Testis (tissue), 2 donors: ENCODE measurements at regions not wholly inside any gene's neighbourhood (a gene's known extent, or its start where the extent isn't known, plus 50 kb on each side); places are given as distances from the start of the nearest gene placed in this dataset.

Experiments
- DNase-seq: peaks from one replicate; pipeline ENCODE4 v3.0.0-alpha.2; 2019
- H3K27ac ChIP-seq, 2 donors: fragments of 200-600 bp; sonication (generic); one replicate each; pipeline ENCODE4 v1.5.1; 2019
- H3K27me3 ChIP-seq: fragments of 200-600 bp; sonication (generic); one replicate; pipeline ENCODE4 v1.5.1; 2019
- H3K36me3 ChIP-seq: fragments of 200-600 bp; sonication (generic); one replicate; pipeline ENCODE4 v1.5.1; 2017; ENCODE audit warnings: low read depth; ENCODE audit errors: missing control alignments
- H3K4me1 ChIP-seq: fragments of 200-600 bp; sonication (generic); one replicate; pipeline ENCODE4 v1.5.1; 2019
- H3K4me3 ChIP-seq, 2 donors: fragments of 200-600 bp; sonication (generic); one replicate each; pipeline ENCODE4 v1.5.1; 2017 to 2019
- H3K9me3 ChIP-seq: fragments of 200-600 bp; sonication (generic); one replicate; pipeline ENCODE4 v1.5.1; 2017
- POLR2A ChIP-seq: fragments of 450-650 bp; IDR thresholded peaks from one replicate; pipeline ENCODE4 v1.6.1; 2017; ENCODE audit warnings: antibody characterized with exemption, mild to moderate bottlenecking, moderate library complexity
- WGBS, 2 donors: methylation state at CpG; one replicate each; pipeline ENCODE4 v1.1.5; 2018; 5-methylcytosine and 5-hydroxymethylcytosine counted together
- intact Hi-C: fragments of 100-400 bp; cut with DNase I; formaldehyde crosslinking; loops from one replicate; pipeline ENCODE4 v1.15.1; 2023; ENCODE audit warnings: low total_unique reads
- TF ChIP-seq, protein P1 (sequence below), 3 experiments: fragments of 450-650 bp in 2 of 3; fragments of 200-600 bp in 1 of 3; sonication (generic) in 1 of 3; IDR thresholded peaks; one replicate each; pipeline ENCODE4 v1.5.1; 2016 to 2019; ENCODE audit warnings: antibody characterized with exemption in 3 of 3, mild to moderate bottlenecking in 2 of 3, moderate library complexity in 1 of 3

DNA sequence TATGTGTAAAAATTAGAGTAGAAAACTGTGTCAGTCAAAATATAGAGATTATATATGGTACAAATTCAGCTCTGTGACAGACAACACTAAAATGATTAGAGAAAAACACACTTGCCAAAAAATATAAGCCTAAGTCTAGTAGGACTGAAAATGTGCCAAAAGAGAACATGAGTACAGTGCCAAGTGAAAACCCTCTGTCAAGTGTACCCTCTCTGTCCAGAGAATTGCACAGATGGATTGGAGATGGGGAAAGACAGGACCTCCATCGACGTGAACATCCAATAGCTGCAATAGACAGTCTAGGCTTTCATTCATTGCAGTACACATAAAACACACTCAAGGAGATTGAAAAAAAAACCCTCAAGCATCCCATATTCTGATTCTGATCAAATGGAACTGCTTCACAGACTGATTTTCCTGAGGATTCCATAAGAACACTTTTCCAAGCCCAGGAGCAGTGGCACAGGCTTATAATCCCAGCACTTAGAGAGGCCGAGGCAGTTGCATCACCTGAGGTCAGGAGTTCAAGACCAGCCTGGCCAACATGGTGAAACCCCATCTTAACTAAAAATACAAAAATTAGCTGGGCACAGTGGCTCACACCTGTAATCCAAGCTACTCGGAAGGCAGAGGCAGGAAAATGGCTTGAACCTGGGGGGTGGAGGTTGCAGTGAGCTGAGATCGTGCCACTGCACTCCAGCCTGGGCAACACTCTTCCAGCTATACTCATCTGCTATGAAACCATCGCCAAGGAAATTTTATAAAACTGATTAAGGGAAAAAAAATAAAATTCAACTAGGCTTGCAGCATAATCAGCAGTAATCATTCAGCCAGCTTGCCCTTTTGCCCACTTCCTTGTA is 110.0 kb upstream of the TRIM24 start:
- Histone ChIP-seq H3K27ac (no peak overlapping the region), H3K4me3 (no peak overlapping the region), H3K36me3 (no peaks in the 10 kb centered on the region), H3K9me3 (no peaks in the 10 kb centered on the region), H3K27me3 (no peaks in the 10 kb centered on the region), H3K4me1 (no peaks in the 10 kb centered on the region)
- TF ChIP-seq, protein P1, sequence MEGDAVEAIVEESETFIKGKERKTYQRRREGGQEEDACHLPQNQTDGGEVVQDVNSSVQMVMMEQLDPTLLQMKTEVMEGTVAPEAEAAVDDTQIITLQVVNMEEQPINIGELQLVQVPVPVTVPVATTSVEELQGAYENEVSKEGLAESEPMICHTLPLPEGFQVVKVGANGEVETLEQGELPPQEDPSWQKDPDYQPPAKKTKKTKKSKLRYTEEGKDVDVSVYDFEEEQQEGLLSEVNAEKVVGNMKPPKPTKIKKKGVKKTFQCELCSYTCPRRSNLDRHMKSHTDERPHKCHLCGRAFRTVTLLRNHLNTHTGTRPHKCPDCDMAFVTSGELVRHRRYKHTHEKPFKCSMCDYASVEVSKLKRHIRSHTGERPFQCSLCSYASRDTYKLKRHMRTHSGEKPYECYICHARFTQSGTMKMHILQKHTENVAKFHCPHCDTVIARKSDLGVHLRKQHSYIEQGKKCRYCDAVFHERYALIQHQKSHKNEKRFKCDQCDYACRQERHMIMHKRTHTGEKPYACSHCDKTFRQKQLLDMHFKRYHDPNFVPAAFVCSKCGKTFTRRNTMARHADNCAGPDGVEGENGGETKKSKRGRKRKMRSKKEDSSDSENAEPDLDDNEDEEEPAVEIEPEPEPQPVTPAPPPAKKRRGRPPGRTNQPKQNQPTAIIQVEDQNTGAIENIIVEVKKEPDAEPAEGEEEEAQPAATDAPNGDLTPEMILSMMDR (IDR thresholded peaks at IDR 0.05): no peak
- no peak for TF ChIP-seq POLR2A
- no peak for DNase-seq
- intact Hi-C loops: no loop called here
- 82 to 95% methylated on average over 6 of the region's 6 CpGs for WGBS, 2 donors

DNA sequence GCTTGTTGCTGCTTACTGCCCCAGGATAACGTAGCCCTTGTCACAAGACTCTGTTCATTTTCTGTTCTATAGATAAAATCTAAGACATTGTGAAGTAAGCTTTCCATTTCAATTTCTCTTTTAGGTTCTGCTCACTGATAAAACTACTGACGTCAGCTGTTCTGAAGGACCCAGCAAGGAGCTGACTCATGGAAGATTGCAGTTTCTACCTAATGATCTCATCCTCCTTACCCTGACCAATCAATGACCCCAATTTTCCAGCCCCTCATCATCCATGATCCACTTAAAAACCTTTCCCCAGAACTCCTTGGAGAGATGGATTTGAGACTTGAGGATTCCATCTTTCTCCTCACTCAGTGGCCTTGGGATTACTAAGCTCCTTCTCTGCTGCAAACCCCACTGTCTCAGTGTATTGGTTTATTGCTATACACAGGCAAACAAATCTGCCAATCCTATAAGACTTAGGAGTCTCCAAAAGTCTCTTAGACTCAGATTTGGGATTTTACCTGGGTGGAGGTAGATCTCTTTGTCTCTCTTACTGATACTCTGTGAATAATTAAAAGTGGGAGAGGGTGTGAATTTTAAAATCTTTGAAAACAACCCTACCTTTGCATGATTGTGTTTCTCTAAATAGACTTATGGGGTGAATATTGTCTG is 109.2 kb upstream of the TRIM24 start:
- 64 to 72% methylated on average over 2 of the region's 2 CpGs for WGBS, 2 donors
- no peak overlapping the region for H3K27ac ChIP-seq
- no peak for DNase-seq
- H3K4me1 ChIP-seq: no peaks in the 10 kb centered on the region
- TF ChIP-seq, protein P1 (IDR thresholded peaks at IDR 0.05): no peak
- TF ChIP-seq POLR2A: no peak
- H3K27me3 ChIP-seq: no peaks in the 10 kb centered on the region
- no peaks in the 10 kb centered on the region for H3K9me3 ChIP-seq
- no peaks in the 10 kb centered on the region for H3K36me3 ChIP-seq
- no peak overlapping the region for H3K4me3 ChIP-seq
- intact Hi-C loops: no loop called here

DNA sequence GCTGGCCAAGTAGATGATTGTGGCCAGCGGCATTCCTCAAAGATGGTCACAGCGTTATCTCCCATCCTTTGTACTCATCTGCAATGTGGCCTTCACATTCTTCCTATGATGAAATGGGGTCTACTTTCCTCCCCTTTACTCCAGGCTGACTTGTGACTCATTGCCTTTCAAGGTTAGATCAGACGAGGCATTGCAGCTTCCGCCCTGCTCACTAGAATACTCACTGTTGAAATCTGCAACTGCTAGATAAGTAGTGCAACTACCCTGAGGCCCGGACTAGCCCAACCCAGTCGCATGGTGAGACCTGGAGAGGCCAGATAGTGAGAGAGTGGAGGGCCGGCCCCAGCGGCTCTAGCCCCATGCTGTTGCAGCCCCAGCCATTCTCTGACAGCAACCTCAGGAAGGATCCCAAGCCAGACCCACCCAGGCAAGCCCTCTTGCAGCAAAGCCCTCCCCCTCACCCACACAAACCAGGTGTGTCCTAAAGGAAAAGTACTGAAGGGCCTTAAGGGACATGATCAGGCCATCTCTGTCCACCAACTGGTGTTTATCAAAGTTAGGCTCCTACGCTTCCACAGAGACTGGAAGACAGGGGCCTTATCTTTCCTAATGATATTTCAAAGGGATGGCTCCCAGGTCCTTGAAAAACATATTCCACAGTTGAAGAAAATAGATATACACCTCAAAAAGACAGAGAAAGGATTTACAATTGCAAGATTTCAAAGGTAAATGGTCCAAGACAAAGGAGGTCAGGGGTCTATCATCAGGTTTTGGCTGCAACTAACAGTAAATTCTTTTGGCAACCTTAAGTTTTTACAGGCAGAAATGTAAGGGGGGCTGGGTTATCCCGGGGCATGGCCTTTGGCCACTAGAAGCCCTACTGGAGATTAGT is 107.2 kb upstream of the TRIM24 start:
- no peak overlapping the region for H3K4me3 ChIP-seq
- no peaks in the 10 kb centered on the region for H3K4me1 ChIP-seq
- H3K27ac ChIP-seq: no peak overlapping the region
- no peaks in the 10 kb centered on the region for H3K36me3 ChIP-seq
- H3K9me3 ChIP-seq: no peaks in the 10 kb centered on the region
- intact Hi-C loops: no loop called here
- no peak for TF ChIP-seq POLR2A
- TF ChIP-seq, protein P1 (IDR thresholded peaks at IDR 0.05): no peak
- H3K27me3 ChIP-seq: no peaks in the 10 kb centered on the region
- 63 to 75% methylated on average over 10 of the region's 10 CpGs for WGBS, 2 donors
- DNase-seq: no peak

DNA sequence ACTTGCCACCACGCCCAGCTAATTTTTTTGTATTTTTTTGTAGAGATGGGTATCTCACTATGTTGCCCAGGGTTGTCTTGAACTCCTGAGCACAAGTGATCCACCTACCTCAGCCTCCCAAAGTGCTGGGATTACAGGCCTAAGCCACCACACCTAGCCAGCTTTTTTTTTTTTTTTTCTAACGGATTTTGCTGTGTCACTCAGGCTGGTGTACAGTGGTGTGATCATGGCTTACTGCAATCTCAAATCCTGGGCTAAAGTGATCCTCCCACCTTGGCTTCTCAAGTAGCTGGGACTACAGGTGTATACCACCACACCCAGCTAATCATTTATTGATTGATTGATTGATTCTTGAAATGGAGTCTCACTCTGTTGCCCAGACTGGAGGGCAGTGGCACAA is 106.0 kb upstream of the TRIM24 start:
- no peak for TF ChIP-seq POLR2A
- TF ChIP-seq, protein P1 (IDR thresholded peaks at IDR 0.05): no peak
- WGBS, 2 donors: 86 to 96% methylated on average over 2 of the region's 2 CpGs
- H3K27ac ChIP-seq: no peak overlapping the region

More for the DNA sequence above, 106.0 kb upstream of the TRIM24 start:
- intact Hi-C loops: no loop called here
- no peak for DNase-seq
- Histone ChIP-seq H3K27me3 (no peaks in the 10 kb centered on the region), H3K9me3 (no peaks in the 10 kb centered on the region), H3K4me1 (no peaks in the 10 kb centered on the region), H3K36me3 (no peaks in the 10 kb centered on the region), H3K4me3 (no peak overlapping the region)
